Endothelial cell (in vitro differentiated cells): ENCODE measurements at regions not wholly inside any gene's neighbourhood (a gene's known extent, or its start where the extent isn't known, plus 50 kb on each side); places are given as distances from the start of the nearest gene placed in this dataset.

Source experiments
- DNase-seq: peaks from one replicate; pipeline ENCODE4 v3.0.0; 2021; ENCODE audit warnings: low spot score
- H3K27ac Mint-ChIP-seq: one replicate; pipeline ENCODE4 v1.8.0; 2021; ENCODE audit warnings: mixed read lengths, inconsistent platforms; ENCODE audit not compliant: unreplicated experiment
- H3K27me3 Mint-ChIP-seq: one replicate; pipeline ENCODE4 v1.8.0; 2021; ENCODE audit warnings: mild to moderate bottlenecking, moderate library complexity, mixed read lengths, inconsistent platforms; ENCODE audit not compliant: unreplicated experiment
- H3K36me3 Mint-ChIP-seq: one replicate; pipeline ENCODE4 v1.8.0; 2021; ENCODE audit warnings: mild to moderate bottlenecking, low read depth, mixed read lengths, inconsistent platforms; ENCODE audit not compliant: unreplicated experiment
- H3K4me1 Mint-ChIP-seq: one replicate; pipeline ENCODE4 v1.8.0; 2021; ENCODE audit warnings: mild to moderate bottlenecking, mixed read lengths, inconsistent platforms; ENCODE audit not compliant: unreplicated experiment
- H3K4me3 Mint-ChIP-seq: one replicate; pipeline ENCODE4 v1.8.0; 2021; ENCODE audit warnings: mild to moderate bottlenecking, mixed read lengths, inconsistent platforms; ENCODE audit not compliant: unreplicated experiment
- H3K9me3 Mint-ChIP-seq: one replicate; pipeline ENCODE4 v1.8.0; 2021; ENCODE audit warnings: mixed read lengths, inconsistent platforms; ENCODE audit not compliant: unreplicated experiment
- CTCF ChIP-seq: fragments of 200-600 bp; sonication (generic); IDR thresholded peaks from one replicate; pipeline ENCODE4 v1.5.0; 2021; ENCODE audit warnings: antibody characterized with exemption; ENCODE audit not compliant: unreplicated experiment

GRCh38 chr1:14437417-14437918 is 161.0 kb upstream of the KAZN start:
- no peak for TF ChIP-seq CTCF
- peaks cover 27% of the 10 kb centered on the region for H3K4me1 Mint-ChIP-seq
- H3K36me3 Mint-ChIP-seq, result no peaks in the 10 kb centered on the region
- no peaks in the 10 kb centered on the region for H3K9me3 Mint-ChIP-seq
- no peak overlapping the region for H3K4me3 Mint-ChIP-seq
- no peak for DNase-seq
- H3K27me3 Mint-ChIP-seq, result no peaks in the 10 kb centered on the region
- no peak overlapping the region for H3K27ac Mint-ChIP-seq

- peaks cover 26% of the 10 kb centered on the region for H3K4me1 Mint-ChIP-seq
- H3K9me3 Mint-ChIP-seq, result no peaks in the 10 kb centered on the region
- H3K4me3 Mint-ChIP-seq, result no peak overlapping the region
- H3K27ac Mint-ChIP-seq, result no peak overlapping the region
- TF ChIP-seq CTCF, result no peak
- H3K36me3 Mint-ChIP-seq, result no peaks in the 10 kb centered on the region
- no peak for DNase-seq
- no peaks in the 10 kb centered on the region for H3K27me3 Mint-ChIP-seq
These were observed 160.2 kb upstream of the KAZN start for GRCh38 chr1:14438127-14438769.

- H3K27ac Mint-ChIP-seq, result no peak overlapping the region
- peaks cover 21% of the 10 kb centered on the region for H3K4me1 Mint-ChIP-seq
- DNase-seq, result no peak
- H3K27me3 Mint-ChIP-seq, result no peaks in the 10 kb centered on the region
- no peaks in the 10 kb centered on the region for H3K36me3 Mint-ChIP-seq
- TF ChIP-seq CTCF, result no peak
- H3K4me3 Mint-ChIP-seq, result no peak overlapping the region
- no peaks in the 10 kb centered on the region for H3K9me3 Mint-ChIP-seq
These were observed 159.5 kb upstream of the KAZN start for GRCh38 chr1:14439015-14439414.

- Mint-ChIP-seq H3K4me3 (no peak overlapping the region), H3K9me3 (no peaks in the 10 kb centered on the region), H3K36me3 (no peaks in the 10 kb centered on the region), H3K4me1 (peaks cover 10% of the 10 kb centered on the region), H3K27ac (no peak overlapping the region), H3K27me3 (no peaks in the 10 kb centered on the region)
- no peak for DNase-seq
- no peak for TF ChIP-seq CTCF
These were observed 158.3 kb upstream of the KAZN start for GRCh38 chr1:14440166-14440565.

- Mint-ChIP-seq H3K36me3 (no peaks in the 10 kb centered on the region), H3K4me1 (peaks cover 4% of the 10 kb centered on the region), H3K9me3 (no peaks in the 10 kb centered on the region), H3K27ac (no peak overlapping the region), H3K4me3 (no peak overlapping the region), H3K27me3 (no peaks in the 10 kb centered on the region)
- DNase-seq, result no peak
- TF ChIP-seq CTCF, result no peak
These were observed 157.8 kb upstream of the KAZN start for GRCh38 chr1:14440731-14441130.
